ENCODE measurements at regions not wholly inside any gene's neighbourhood (a gene's known extent, or its start where the extent isn't known, plus 50 kb on each side); places are given as distances from the start of the nearest gene placed in this dataset.
"Not testable (repeated sequence)": the region's sequence is repeated elsewhere in the genome, so short reads cannot be mapped to it uniquely, and the experiment has no call there.

GRCh38 chrX:22603060-22603459 is 330.3 kb downstream of the CBLL2 start (continued):
- TF ChIP-seq HNRNPUL1 (IDR thresholded peaks at IDR 0.05; ENCODE audit: low read length) (no peak), KLF16 (IDR thresholded peaks at IDR 0.05) (no peak), CBFA2T2 (conservative IDR thresholded peaks at IDR 0.05) (no peak), ZBTB26 (CRISPR knock-in tag; IDR thresholded peaks at IDR 0.05) (no peak), ZFX (CRISPR knock-in tag; IDR thresholded peaks at IDR 0.05) (no peak)

GRCh38 chrX:22609452-22609851 is 336.7 kb downstream of the CBLL2 start:
- H3K4me3 ChIP-seq; H3K9me3 ChIP-seq (replicated peaks; ENCODE audit: control insufficient read depth, insufficient read depth, low read depth, low read length); ATAC-seq; H3K36me3 ChIP-seq (ENCODE audit: control insufficient read depth, insufficient read depth, low read length); H3K4me1 ChIP-seq (replicated peaks in 1 of 2; ENCODE audit: control insufficient read depth in 2 of 2, insufficient read depth in 2 of 2, low read length in 2 of 2); H3K27ac ChIP-seq (ENCODE audit: extremely low read depth, low read depth, low read length); H3K79me2 ChIP-seq (ENCODE audit: control insufficient read depth, insufficient read depth, low read length); BruUV-seq (replicated peaks); H3K27me3 ChIP-seq (ENCODE audit: control insufficient read depth in 2 of 2, insufficient read depth in 2 of 2, low read length in 2 of 2); H3K9ac ChIP-seq (ENCODE audit: insufficient read depth in 1 of 2, low read depth in 2 of 2, low read length in 2 of 2); POLR2A ChIA-PET; FAIRE-seq; H3K4me2 ChIP-seq (ENCODE audit: insufficient read depth, low read length); H2AFZ ChIP-seq (ENCODE audit: low read depth, low read length); intact Hi-C loops (cut with micrococcal nuclease); DNase-seq (ENCODE audit: extremely low read depth in 1 of 4, low spot score in 3 of 4); CTCF ChIA-PET (ENCODE audit: low intra/inter-chr PET ratio); in situ Hi-C loops (cut with MboI); H3K9me1 ChIP-seq (ENCODE audit: control insufficient read depth, insufficient read depth, low read length); H4K20me1 ChIP-seq (replicated peaks; ENCODE audit: control insufficient read depth, insufficient read depth, low read length): not testable (repeated sequence)
- WGBS (ENCODE audit: insufficient coverage, low coverage, missing lambda C conversion rate): 4% methylated on average over 5 of the region's 15 CpGs
